HG02981 (cell line): ENCODE measurements at regions not wholly inside any gene's neighbourhood (a gene's known extent, or its start where the extent isn't known, plus 50 kb on each side); places are given as distances from the start of the nearest gene placed in this dataset.

Source experiments
- ATAC-seq: cut with Tn5 transposase; IDR thresholded peaks from one replicate; pipeline ENCODE4 v1.9.1; 2021; ENCODE audit warnings: mild to moderate bottlenecking, moderate library complexity; ENCODE audit not compliant: unreplicated experiment

DNA sequence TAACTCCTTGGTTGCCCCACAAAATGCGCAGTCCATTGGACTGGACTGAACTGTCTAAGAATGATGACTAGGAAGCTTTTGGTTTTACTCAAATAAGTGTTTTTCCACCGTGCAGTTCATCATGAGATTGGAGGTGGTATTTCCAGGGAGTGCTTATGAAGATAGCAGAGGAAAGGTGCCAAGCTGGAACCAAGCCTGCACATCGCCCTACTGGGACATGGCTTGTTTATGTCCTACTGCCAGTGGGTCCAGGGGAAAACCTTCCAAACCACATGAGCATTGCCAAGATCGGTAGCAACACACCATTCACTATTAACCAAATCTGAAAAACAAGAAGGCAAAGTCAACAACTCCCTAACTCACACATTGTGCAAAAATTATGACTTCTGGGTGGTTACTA is 54.7 kb upstream of the DSCAM start:
- no peak for ATAC-seq

DNA sequence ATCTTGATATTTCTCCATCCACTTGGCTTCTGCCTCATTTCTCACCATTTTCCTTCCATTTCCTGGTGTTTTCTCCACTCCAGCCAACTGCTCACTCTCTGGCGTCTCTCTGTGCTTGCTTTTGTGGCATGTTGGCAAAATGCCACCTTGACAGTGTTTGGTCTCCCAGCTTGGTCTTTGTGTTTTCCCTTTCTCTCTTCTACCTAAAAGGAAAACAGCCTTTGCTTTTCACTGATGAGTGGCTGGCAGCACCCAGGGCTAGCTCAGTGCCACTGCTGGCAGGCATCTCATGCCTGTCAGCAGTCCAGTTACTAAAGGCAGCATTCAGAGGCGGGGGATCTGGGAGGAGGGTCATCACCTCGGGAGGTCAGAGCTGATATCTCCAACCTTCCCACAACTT is 55.3 kb upstream of the DSCAM start:
- ATAC-seq = no peak

DNA sequence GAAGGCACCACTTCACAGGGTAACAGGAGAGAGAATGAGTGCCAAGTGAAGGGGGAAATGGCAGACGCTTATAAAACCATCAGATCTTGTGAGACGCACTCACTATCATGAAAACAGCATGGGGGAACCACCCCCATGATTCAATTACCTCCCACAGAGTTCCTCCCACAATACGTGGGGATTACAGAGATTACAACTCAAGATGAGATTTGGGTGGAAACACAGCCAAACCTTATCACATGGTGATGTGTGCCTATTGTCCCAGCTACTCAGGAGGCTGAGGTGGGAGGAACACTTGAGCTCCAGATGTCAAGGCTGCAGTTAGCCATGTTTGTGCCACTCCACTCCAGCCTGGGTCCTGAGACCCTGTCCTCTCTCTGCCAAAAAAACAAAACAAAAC is 56.0 kb upstream of the DSCAM start:
- no peak for ATAC-seq

DNA sequence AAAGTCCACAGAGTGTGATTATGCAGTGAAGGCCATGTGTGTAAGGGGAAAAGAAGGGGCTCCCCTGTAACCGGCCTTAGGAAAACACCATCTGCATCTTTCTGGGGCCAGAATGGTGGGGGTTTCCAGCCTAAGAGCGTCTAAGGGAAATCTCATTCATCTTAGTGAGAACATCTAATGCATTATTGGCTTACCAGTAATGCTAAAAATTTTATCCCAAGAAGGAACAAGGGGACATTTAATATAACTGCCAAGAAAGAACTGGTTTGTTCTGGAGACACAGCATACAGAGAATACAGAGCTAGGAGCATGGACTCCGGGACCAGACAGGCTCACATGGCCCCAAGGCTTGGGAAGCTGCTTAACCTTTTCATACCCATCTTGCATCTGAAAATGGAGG is 58.3 kb upstream of the DSCAM start:
- ATAC-seq = no peak

DNA sequence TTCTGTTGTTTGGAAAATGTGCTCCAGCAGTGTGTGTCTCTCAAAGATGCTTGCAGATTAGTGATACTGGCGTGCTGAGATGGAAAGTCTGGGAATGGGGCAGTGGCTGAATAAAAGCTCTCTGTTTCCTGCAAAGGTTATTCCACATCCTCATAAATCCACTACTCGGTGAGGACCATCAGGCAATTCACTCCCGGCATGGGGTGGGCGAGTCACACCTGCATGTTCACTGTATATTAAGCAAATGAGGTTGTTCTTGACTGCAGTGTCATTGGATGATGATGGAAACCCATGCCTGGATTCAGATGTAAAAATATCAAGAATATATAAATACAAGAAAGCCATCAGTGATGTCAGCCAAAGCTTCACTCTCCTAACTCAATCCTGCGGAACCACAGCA is 65.4 kb upstream of the DSCAM start:
- ATAC-seq = no peak

DNA sequence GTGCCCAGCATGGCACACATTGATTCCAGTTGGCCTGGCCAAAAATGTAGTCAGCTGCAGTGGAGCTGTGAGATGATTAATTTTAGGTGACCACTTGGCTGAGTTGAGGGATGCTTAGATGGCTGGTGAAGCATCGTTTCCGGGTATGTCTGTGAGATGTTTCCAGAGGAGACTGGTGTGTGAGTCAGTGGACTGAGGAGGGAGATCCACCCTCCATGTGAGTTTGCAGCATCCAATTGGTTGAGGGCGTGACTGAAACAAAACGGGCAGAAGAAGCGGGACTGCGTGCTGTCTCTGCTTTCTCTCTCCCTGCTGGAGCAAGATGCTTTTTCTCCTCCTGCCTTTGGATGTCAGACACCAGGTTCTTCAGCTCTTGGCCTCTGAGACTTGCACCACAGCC is 68.2 kb upstream of the DSCAM start:
- no peak for ATAC-seq

DNA sequence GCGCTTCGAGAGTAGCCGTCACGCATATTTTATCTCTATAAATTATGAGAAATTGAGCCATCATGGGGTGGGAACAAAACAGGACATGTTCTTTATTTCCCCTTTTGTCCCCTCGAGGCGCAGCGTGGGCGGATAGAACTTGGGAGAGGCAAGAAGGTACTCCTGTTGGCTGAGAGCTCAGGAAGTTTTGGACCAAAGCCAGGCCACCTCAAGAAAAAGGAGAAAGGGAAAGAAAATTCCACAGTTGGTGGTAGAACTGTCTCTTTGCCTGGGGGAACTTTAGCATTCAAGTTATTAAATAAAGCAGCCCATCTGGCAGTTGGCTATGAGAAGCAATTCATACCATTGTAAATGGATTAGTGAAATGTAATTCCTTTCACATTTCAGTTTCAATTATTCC is 76.4 kb upstream of the DSCAM start:
- no peak for ATAC-seq

DNA sequence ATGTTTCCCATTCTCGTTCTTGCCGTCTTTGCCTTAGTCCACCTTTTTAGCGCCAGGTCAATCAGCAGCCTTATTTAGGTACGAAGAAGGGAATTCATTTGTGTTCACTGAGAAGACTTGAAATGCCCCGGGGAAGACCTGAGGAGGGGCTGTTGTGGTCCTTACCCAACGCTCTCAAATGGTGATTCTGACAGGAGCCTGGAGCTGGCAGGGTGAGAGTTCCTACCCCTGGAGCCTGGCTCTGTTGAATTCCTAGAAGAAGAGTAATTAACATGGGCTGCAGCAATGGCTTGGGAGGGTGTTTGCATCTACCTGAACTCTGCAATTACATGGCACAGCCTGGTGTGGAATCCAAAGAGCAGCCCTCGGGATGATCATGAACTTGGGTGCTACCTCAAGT is 76.9 kb upstream of the DSCAM start:
- ATAC-seq = no peak

DNA sequence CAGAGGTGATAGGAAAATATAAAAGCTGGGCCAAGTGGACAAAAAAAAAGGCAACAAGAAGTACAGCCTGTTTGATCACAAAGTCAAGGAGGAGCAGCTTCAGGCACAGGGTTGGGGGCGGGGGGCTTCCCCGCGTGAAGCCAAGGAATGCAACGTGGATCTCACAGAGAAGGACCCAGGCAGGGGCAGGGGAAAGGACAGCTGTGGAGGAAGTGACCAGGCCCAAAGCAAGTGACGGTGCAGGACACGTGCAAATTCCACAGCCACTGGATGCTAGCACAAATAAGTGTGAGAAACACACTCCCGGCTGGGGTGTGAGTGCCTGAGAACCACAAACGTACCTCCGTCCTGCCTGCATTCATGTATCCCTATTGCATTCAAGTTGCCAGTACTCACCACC is 77.7 kb upstream of the DSCAM start:
- ATAC-seq = no peak

DNA sequence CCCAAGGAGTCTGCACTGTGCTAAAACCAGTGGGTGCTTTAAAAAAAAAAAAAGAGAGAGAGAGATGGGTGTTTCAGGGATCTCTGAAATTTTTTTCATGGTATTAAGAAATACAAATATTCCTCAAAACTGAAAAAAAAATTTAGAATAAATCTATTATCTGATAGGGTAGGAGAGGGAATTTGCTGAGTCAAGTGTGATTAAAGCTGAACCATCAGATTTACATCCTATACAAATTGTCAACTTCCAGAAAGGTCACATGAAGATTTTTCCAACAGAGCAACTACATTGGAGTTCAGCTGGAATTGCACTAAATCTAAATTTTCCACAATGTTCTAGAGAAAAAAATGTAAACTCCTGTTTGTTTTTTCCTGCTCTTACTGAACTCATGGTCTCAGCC is 79.3 kb upstream of the DSCAM start:
- no peak for ATAC-seq

DNA sequence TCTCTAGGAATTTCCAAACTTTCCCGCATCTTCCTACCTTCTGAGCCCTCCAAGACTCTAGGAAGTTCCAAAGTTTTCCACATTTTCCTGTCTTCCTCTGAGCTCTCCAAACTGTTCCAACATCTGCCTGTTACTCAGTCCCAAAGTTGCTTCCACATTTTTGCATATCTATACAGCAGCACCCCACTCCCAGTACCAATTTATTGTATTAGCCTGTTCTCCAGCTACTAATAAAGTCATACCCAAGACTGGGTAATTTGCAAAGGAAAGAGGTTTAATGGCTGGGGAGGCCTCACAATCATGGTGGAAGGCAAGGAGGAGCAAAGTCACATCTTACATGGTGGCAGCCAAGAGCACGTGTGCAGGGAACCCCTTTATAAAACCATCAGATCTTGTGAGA is 82.9 kb upstream of the DSCAM start:
- no peak for ATAC-seq

DNA sequence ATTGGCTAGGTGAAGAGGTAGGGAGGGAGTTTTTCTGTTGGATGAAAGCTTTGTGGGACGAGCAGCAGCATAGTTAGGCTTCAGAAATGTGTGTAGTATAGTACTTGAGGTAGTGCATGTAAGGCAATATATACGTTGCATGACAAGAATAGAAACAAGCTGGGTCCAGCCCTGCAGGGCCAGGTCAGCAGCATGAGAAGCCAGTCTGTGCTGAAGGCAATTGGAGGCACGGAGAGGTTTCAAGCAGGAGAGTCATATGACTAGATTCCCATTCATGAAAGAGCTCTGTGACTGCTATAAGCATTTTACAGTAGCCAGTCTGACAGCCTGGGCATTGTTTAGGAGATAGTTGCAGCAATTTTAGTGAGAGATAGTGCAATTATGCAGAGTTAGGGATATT is 84.2 kb upstream of the DSCAM start:
- ATAC-seq = no peak

DNA sequence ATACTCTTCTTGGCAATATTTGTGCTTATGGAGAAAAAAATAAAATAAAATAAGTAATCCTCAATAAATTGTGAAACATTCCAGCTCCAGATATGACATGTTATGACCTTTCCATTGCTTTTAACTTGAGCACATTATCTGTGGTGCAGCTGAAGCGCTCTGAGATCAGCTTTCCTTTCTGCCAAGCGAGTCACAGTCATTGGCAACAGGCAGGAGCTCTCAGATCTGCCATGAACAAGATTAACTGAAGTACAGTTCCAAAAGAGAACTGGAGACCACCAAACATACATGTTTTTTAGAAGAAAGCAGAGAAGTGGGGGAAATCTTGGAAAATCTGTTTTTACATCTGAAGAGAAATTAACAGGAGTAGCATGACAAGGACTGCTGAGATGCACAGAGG is 89.2 kb upstream of the DSCAM start:
- no peak for ATAC-seq

DNA sequence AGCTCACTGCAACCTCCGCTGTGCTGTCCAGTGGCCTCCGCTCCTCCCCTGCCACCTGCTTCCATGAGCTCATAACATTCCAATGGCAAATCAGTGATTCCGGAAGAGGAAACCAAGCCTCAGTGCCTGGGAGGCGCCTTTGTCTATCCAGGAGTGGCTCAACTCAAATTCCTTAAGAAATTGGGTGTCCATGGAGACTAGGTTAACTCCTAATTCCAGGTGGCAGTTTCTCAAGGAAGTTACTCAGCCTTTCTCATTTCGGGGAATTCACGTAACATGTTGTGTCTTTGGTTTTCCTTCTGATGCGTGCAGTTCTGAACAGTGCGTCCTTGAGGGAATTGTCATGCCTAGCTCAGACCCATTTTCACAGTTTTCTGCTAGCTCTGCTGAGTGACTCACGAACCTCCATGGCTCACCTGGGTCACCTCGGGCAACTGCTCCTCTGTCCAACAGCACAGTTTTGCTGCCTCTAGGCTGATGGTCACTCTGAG is 89.9 kb upstream of the DSCAM start:
- no peak for ATAC-seq

DNA sequence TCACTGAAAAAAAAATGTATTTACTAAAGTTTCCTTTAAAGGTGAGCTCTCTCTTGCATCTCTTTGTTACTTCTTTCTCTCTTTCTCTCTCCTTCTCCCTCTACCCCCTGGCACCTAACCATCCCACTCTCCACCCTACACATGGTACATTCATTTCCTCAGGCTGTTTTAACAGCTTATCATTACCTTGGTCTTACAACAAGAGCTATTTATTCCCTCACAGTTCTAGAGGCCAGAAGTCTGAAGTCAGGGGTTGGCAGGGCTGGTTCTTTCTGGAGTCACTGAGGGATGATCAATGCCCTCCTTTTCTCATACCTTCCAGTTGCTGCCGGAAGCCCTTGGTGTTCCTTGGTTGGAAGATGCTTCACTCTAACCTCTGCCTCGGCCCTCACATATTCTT is 91.1 kb upstream of the DSCAM start:
- no peak for ATAC-seq

DNA sequence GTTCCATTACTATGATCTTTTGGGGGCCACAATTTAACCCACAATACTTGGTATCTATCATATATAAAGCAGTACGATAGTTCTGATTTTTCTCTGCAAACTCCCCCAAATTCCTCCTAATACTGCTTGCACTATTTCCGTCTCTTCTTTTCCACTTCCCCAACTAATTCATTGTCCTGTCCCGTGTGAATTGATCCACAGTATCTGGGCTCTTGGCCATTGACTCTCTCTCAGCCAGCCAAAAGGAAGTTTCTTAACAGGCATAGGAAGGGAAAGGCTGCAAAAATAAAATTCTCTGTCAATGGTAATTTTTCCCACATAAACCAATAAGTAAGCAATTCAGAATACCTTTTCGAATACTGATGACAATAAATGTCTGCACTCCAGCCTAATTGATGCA is 91.7 kb upstream of the DSCAM start:
- no peak for ATAC-seq

DNA sequence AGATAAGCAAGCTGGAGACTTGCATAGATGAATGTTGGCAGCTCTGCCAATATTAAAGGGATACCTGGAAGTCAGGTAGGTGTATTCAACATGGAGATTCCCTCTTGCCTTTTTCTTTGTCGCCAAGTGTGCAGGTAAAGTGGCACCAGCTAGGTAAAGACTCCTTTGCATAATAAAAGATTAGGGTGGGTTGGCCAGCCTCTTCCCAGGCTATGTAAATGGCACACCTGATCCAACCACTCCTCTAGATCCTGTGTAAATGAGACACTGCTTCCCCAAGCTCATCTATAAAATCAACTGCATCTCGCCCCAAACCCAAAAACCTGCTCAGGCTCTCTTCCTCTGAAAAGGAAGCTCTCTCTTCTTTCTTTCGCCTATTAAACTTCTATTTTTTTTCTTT is 100.8 kb upstream of the DSCAM start:
- no peak for ATAC-seq

DNA sequence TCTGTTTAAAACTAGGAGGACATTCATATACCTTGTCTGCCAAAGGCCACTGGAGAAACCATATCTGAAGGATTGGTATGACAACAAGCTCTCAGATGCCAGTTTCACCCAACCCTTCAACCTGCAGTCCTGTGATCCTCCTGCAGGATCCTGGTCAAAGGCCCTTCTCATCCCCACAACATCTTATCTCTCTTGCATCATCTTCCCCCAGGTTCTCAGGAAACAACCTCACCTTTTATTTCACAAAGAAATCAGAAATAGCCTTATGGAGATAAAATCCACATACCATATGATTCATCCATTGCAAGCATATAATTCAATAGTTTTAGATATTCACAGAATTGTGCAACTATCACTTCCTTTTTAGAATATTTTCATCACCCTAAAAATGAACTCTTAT is 104.0 kb upstream of the DSCAM start:
- no peak for ATAC-seq

DNA sequence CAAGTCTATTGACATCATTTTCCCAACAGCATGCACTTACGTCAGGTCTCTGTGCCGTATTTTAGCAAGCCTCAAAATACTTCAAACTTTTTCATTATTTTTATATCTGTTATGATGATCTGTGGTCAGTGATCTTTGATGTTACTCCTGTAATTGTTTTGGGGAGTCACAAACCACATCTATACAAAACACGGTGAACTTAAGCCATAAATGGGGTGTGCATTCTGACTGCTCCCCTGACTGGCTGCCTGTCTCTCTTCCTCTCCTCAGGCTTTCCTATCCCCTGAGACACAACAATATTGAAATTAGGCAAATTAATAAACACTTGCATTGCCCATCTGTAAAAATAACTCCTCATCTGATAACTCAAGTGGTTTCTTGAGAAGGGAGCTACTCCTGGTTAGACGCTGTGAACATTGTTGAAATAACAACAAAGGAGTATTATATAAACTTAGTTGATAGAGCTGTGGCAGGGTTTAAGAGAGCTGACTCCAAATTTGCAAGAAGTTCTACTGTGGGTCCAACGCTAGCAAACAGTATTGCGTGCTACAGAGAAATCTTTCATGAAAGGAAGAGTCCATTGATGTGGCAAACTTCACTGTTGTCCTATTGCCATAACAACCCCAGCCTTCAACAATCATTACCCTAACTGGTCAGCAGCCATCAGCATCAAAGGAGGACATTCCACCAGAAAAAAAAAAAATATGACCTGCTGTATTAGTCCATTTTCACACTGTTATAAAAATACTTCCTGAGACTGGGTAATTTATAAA is 105.8 kb upstream of the DSCAM start:
- ATAC-seq = no peak

DNA sequence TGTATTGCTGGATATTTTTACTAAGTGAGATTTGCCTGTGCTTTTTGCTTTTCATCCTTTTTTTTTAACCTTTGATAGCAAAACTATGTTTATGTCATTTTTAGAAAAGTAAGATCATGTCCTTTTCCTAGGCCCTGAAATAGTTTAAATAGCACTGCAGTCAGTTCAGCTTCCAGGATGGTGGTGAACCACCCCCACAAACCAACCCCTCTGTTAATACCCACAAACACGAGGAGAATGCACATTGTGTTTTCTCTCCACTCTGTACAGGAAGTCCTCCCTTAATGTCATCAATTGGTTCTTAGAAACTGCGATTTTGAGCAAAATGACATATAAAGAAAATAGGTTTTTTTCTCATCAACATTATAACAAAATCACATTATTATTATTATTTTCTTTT is 117.7 kb upstream of the DSCAM start:
- no peak for ATAC-seq

DNA sequence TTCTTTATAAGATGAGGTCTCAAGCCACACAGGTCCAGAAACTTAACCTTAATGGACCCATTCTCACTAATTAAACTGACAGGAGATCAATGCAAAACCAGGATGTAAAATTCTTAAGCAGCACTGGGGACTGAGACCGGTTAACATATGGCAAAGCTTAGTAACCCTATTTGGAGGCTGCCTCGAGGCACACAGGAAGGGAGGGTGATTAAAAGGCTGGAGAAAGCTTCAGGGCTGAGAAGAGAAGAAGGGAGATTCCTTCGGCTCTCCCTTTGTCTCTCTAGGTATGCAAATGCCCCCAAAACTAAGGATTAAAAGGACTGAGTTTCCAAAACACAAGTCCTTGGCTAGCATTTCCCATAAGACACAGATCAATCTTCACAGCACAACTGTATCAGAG is 120.8 kb upstream of the DSCAM start:
- ATAC-seq = no peak

DNA sequence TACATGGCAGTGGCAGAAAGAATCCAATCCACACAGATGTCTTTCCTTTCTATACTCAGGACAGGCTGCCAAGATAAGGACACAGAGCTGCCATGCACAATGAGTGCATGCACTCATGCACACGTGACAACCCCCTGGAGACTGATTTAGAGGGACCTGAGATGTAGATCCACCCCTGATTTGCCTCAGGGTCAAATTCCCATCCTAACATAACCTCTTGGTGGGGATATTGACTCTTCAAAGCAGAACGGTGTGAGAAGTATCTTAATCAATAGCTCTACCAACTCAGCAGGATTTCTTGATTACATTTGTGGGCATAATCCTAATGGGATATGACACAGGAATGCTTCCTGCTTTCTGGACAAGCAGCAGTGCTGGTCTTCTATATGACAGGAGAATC is 125.2 kb upstream of the DSCAM start:
- no peak for ATAC-seq
